ENCODE measurements at regions not wholly inside any gene's neighbourhood (a gene's known extent, or its start where the extent isn't known, plus 50 kb on each side); places are given as distances from the start of the nearest gene placed in this dataset.

DNA sequence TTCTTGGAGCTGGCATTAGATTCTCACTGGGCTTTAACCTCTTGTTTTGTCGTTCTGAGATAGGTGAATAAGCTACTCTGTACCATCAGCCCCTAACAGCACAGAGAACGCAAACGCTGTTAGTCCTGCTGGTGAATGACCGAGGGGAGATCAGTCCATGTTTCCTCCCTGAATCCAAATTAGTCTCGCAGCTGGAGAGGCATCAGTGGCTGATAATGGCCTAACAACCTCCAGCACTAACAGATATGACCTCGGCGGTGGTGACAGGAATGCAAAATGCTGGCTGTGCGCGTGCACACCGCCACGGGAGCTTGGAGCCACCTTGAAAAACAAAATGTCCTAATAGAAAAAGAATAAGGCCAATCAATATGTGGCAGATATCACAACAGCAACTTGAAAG is 77.6 kb upstream of the IRX1 start:
- TF ChIP-seq, protein P1, sequence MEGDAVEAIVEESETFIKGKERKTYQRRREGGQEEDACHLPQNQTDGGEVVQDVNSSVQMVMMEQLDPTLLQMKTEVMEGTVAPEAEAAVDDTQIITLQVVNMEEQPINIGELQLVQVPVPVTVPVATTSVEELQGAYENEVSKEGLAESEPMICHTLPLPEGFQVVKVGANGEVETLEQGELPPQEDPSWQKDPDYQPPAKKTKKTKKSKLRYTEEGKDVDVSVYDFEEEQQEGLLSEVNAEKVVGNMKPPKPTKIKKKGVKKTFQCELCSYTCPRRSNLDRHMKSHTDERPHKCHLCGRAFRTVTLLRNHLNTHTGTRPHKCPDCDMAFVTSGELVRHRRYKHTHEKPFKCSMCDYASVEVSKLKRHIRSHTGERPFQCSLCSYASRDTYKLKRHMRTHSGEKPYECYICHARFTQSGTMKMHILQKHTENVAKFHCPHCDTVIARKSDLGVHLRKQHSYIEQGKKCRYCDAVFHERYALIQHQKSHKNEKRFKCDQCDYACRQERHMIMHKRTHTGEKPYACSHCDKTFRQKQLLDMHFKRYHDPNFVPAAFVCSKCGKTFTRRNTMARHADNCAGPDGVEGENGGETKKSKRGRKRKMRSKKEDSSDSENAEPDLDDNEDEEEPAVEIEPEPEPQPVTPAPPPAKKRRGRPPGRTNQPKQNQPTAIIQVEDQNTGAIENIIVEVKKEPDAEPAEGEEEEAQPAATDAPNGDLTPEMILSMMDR (IDR thresholded peaks at IDR 0.05) = no peak
- no peak for TF ChIP-seq EP300 (IDR thresholded peaks at IDR 0.05)

Data from tibial nerve (tissue), 4 donors.